HG03095 (cell line): ENCODE measurements at regions not wholly inside any gene's neighbourhood (a gene's known extent, or its start where the extent isn't known, plus 50 kb on each side); places are given as distances from the start of the nearest gene placed in this dataset.

ENCODE experiments used
- ATAC-seq: cut with Tn5 transposase; IDR thresholded peaks from one replicate; pipeline ENCODE4 v1.9.1; 2021; ENCODE audit warnings: moderate library complexity; ENCODE audit not compliant: unreplicated experiment

GRCh38 chr4:123092586-123092985, 170.2 kb upstream of the NUDT6 start:
- no peak for ATAC-seq

GRCh38 chr4:123093236-123093635, 170.8 kb upstream of the NUDT6 start:
- no peak for ATAC-seq

- no peak for ATAC-seq
Observed at GRCh38 chr4:123096038-123096437, 173.6 kb upstream of the NUDT6 start.

GRCh38 chr4:123102897-123103471, 180.6 kb upstream of the NUDT6 start:
- no peak for ATAC-seq

- no peak for ATAC-seq
Observed at GRCh38 chr4:123104310-123105025, 182.1 kb upstream of the NUDT6 start.

GRCh38 chr4:123105026-123105420, 182.6 kb upstream of the NUDT6 start:
- ATAC-seq = no peak

- ATAC-seq = no peak
Observed at GRCh38 chr4:123106747-123107146, 184.3 kb upstream of the NUDT6 start.

GRCh38 chr4:123107444-123108252, 185.3 kb upstream of the NUDT6 start:
- ATAC-seq = no peak

GRCh38 chr4:123109139-123109538, 186.7 kb upstream of the NUDT6 start:
- ATAC-seq = no peak

GRCh38 chr4:123110147-123110546, 187.8 kb upstream of the NUDT6 start:
- no peak for ATAC-seq

GRCh38 chr4:123110685-123111084, 188.3 kb upstream of the NUDT6 start:
- ATAC-seq = no peak

GRCh38 chr4:123113155-123113554, 190.8 kb upstream of the NUDT6 start:
- ATAC-seq = no peak

- ATAC-seq = no peak
Observed at GRCh38 chr4:123114084-123114914, 191.9 kb upstream of the NUDT6 start.

GRCh38 chr4:123114915-123115756, 192.7 kb upstream of the NUDT6 start:
- ATAC-seq = no peak

- ATAC-seq = no peak
Observed at GRCh38 chr4:123116412-123116811, 194.0 kb upstream of the NUDT6 start.

- no peak for ATAC-seq
Observed at GRCh38 chr4:123120473-123120872, 198.1 kb upstream of the NUDT6 start.

GRCh38 chr4:123121241-123121907, 199.0 kb upstream of the NUDT6 start:
- ATAC-seq = no peak

GRCh38 chr4:123125477-123125876, 203.1 kb upstream of the NUDT6 start:
- no peak for ATAC-seq

- no peak for ATAC-seq
Observed at GRCh38 chr4:123127218-123127617, 204.8 kb upstream of the NUDT6 start.

GRCh38 chr4:123127875-123128274, 205.5 kb upstream of the NUDT6 start:
- no peak for ATAC-seq
